GM19395 (cell line): ENCODE measurements at regions not wholly inside any gene's neighbourhood (a gene's known extent, or its start where the extent isn't known, plus 50 kb on each side); places are given as distances from the start of the nearest gene placed in this dataset.

Experiments used
- ATAC-seq: cut with Tn5 transposase; IDR thresholded peaks from one replicate; pipeline ENCODE4 v1.9.1; 2021; ENCODE audit warnings: mild to moderate bottlenecking, moderate library complexity; ENCODE audit not compliant: unreplicated experiment

- no peak for ATAC-seq
Measured at GRCh38 chr9:80061940-80062339, 490.2 kb downstream of the TLE4 start.

GRCh38 chr9:80061096-80061495 is 489.3 kb downstream of the TLE4 start:
- ATAC-seq, result no peak

GRCh38 chr9:80059979-80060378 is 488.2 kb downstream of the TLE4 start:
- ATAC-seq, result no peak

- ATAC-seq, result no peak
Measured at GRCh38 chr9:80059191-80059590, 487.4 kb downstream of the TLE4 start.

- no peak for ATAC-seq
Measured at GRCh38 chr9:80052830-80053229, 481.1 kb downstream of the TLE4 start.

GRCh38 chr9:80049096-80049782 is 477.5 kb downstream of the TLE4 start:
- ATAC-seq, result no peak

- no peak for ATAC-seq
Measured at GRCh38 chr9:80046481-80046880, 474.7 kb downstream of the TLE4 start.

GRCh38 chr9:80041821-80042220 is 470.1 kb downstream of the TLE4 start:
- no peak for ATAC-seq

- ATAC-seq, result no peak
Measured at GRCh38 chr9:80040457-80040856, 468.7 kb downstream of the TLE4 start.

- no peak for ATAC-seq
Measured at GRCh38 chr9:80030801-80031200, 459.0 kb downstream of the TLE4 start.

- no peak for ATAC-seq
Measured at GRCh38 chr9:80028501-80028900, 456.7 kb downstream of the TLE4 start.

- no peak for ATAC-seq
Measured at GRCh38 chr9:80025796-80026520, 454.2 kb downstream of the TLE4 start.

GRCh38 chr9:80025131-80025530 is 453.4 kb downstream of the TLE4 start:
- ATAC-seq, result no peak

GRCh38 chr9:80020530-80020929 is 448.8 kb downstream of the TLE4 start:
- ATAC-seq, result no peak

- no peak for ATAC-seq
Measured at GRCh38 chr9:80020056-80020455, 448.3 kb downstream of the TLE4 start.

- ATAC-seq, result no peak
Measured at GRCh38 chr9:80013891-80014290, 442.1 kb downstream of the TLE4 start.

- no peak for ATAC-seq
Measured at GRCh38 chr9:80012557-80013330, 441.0 kb downstream of the TLE4 start.

- ATAC-seq, result no peak
Measured at GRCh38 chr9:80009204-80009603, 437.4 kb downstream of the TLE4 start.

- no peak for ATAC-seq
Measured at GRCh38 chr9:80004714-80005113, 432.9 kb downstream of the TLE4 start.

GRCh38 chr9:79990536-79990935 is 418.8 kb downstream of the TLE4 start:
- no peak for ATAC-seq

GRCh38 chr9:79989079-79989478 is 417.3 kb downstream of the TLE4 start:
- no peak for ATAC-seq

GRCh38 chr9:79988126-79988525 is 416.4 kb downstream of the TLE4 start:
- ATAC-seq, result no peak
